ENCODE measurements at regions not wholly inside any gene's neighbourhood (a gene's known extent, or its start where the extent isn't known, plus 50 kb on each side); places are given as distances from the start of the nearest gene placed in this dataset.

GRCh38 chr15:79492065-79492464, 59.9 kb downstream of the MINAR1 start:
- TF ChIP-seq CTCF (IDR thresholded peaks at IDR 0.05), result no peak
- Histone ChIP-seq H3K4me1 (no peaks in the 10 kb centered on the region), H3K27ac (no peak overlapping the region), H3K36me3 (no peaks in the 10 kb centered on the region), H3K4me3 (no peak overlapping the region), H3K9me3 (no peaks in the 10 kb centered on the region), H3K27me3 (ENCODE audit: low read depth) (peaks cover 5% of the 10 kb centered on the region)
- ATAC-seq (no peak), DNase-seq (no peak)
- intact Hi-C loops (cut with DNase I), result no loop called here

- Histone ChIP-seq H3K27me3 (ENCODE audit: low read depth) (peaks cover 5% of the 10 kb centered on the region), H3K4me1 (no peaks in the 10 kb centered on the region), H3K9me3 (no peaks in the 10 kb centered on the region), H3K27ac (no peak overlapping the region), H3K36me3 (no peaks in the 10 kb centered on the region), H3K4me3 (no peak overlapping the region)
- TF ChIP-seq CTCF (IDR thresholded peaks at IDR 0.05), result no peak
- no peak for ATAC-seq
- intact Hi-C loops (cut with DNase I), result no loop called here
- no peak for DNase-seq
These were observed 62.3 kb downstream of the MINAR1 start for GRCh38 chr15:79494384-79494909.

GRCh38 chr15:79494963-79495755, 63.0 kb downstream of the MINAR1 start:
- no peaks in the 10 kb centered on the region for H3K9me3 ChIP-seq
- no peaks in the 10 kb centered on the region for H3K36me3 ChIP-seq
- no peak overlapping the region for H3K27ac ChIP-seq
- no peak overlapping the region for H3K4me3 ChIP-seq
- intact Hi-C loops (cut with DNase I), result no loop called here
- no peak for ATAC-seq
- no peak for DNase-seq
- H3K27me3 ChIP-seq (ENCODE audit: low read depth), result peaks cover 5% of the 10 kb centered on the region
- TF ChIP-seq CTCF (IDR thresholded peaks at IDR 0.05), result no peak
- no peaks in the 10 kb centered on the region for H3K4me1 ChIP-seq

- Histone ChIP-seq H3K9me3 (no peaks in the 10 kb centered on the region), H3K27ac (no peak overlapping the region), H3K4me3 (no peak overlapping the region), H3K4me1 (no peaks in the 10 kb centered on the region), H3K36me3 (no peaks in the 10 kb centered on the region), H3K27me3 (ENCODE audit: low read depth) (peaks cover 5% of the 10 kb centered on the region)
- DNase-seq, result no peak
- no peak for TF ChIP-seq CTCF (IDR thresholded peaks at IDR 0.05)
- intact Hi-C loops (cut with DNase I), result no loop called here
- ATAC-seq, result no peak
These were observed 63.6 kb downstream of the MINAR1 start for GRCh38 chr15:79495775-79496174.

GRCh38 chr15:79496838-79497237, 64.7 kb downstream of the MINAR1 start:
- H3K27me3 ChIP-seq (ENCODE audit: low read depth), result peaks cover 3% of the 10 kb centered on the region
- no peaks in the 10 kb centered on the region for H3K36me3 ChIP-seq
- intact Hi-C loops (cut with DNase I), result no loop called here
- no peak for TF ChIP-seq CTCF (IDR thresholded peaks at IDR 0.05)
- ATAC-seq, result no peak
- no peak overlapping the region for H3K4me3 ChIP-seq
- no peaks in the 10 kb centered on the region for H3K9me3 ChIP-seq
- no peak overlapping the region for H3K27ac ChIP-seq
- DNase-seq, result no peak
- no peaks in the 10 kb centered on the region for H3K4me1 ChIP-seq
